HepG2 (cell line): ENCODE measurements at regions not wholly inside any gene's neighbourhood (a gene's known extent, or its start where the extent isn't known, plus 50 kb on each side); places are given as distances from the start of the nearest gene placed in this dataset.

Experiments
- ATAC-seq: fragments of 200-7000 bp; cut with Tn5 transposase; 3 replicates; pipeline ENCODE4 v1.9.1; 2020; ENCODE audit warnings: mild to moderate bottlenecking, moderate library complexity
- BruUV-seq: library from RNA; stranded (reverse); fragments of 400-500 nt; replicated peaks from 2 replicates; lab custom pipeline; 2021; lab: Mats Ljungman, UMichigan
- CTCF ChIA-PET: fragments of 300-600 bp; formaldehyde crosslinking; extraction: SDS; loops from one replicate; lab custom pipeline; 2021; ENCODE audit warnings: low total read pairs, inconsistent platforms, low intra/inter-chr PET ratio; lab: Yijun Ruan, JAX
- POLR2A ChIA-PET: fragments of 350-600 bp; sonication (Branson Sonifier 250); formaldehyde crosslinking; loops from one replicate; lab custom pipeline; 2020; ENCODE audit warnings: antibody characterized with exemption, inconsistent platforms; lab: Yijun Ruan, JAX
- DNase-seq: peaks from one replicate; pipeline ENCODE4 v3.0.0-alpha.2; 2015; ENCODE audit warnings: low spot score
- FAIRE-seq: peaks from 3 replicates; lab custom pipeline; 2011; peaks lifted over from hg19 to GRCh38; lab: Jason Lieb, UNC
- H2AFZ ChIP-seq: one replicate; pipeline ENCODE4 v1.6.1; 2011; ENCODE audit warnings: low read length, inconsistent platforms
- H3K27ac ChIP-seq: fragments of 300-600 bp; 3 replicates; pipeline ENCODE4 v1.8.0; 2011; ENCODE audit warnings: mixed run types, mild to moderate bottlenecking, mixed read lengths, low read length, inconsistent platforms; ENCODE audit not compliant: insufficient read depth; ENCODE audit errors: extremely low read length
- H3K27me3 ChIP-seq, 2 experiments: fragments of 200-600 bp in 1 of 2; 2 replicates in 1 of 2; 3 replicates in 1 of 2; pipeline versions ENCODE4 v1.6.0 to v1.8.0; 2011; ENCODE audit warnings: low read length in 2 of 2, mild to moderate bottlenecking in 2 of 2, moderate library complexity in 2 of 2, inconsistent platforms in 1 of 2; ENCODE audit not compliant: insufficient read depth in 2 of 2, control insufficient read depth in 1 of 2
- H3K36me3 ChIP-seq, 2 experiments: fragments of 200-600 bp in 1 of 2; replicated peaks in 1 of 2; 2 replicates in 1 of 2; 3 replicates in 1 of 2; pipeline versions ENCODE4 v1.5.1 to v1.8.0; 2011; ENCODE audit warnings: low read length in 2 of 2, inconsistent platforms in 1 of 2; ENCODE audit not compliant: insufficient read depth in 2 of 2, control insufficient read depth in 1 of 2
- H3K4me1 ChIP-seq: 2 replicates; pipeline ENCODE4 v1.5.1; 2012; ENCODE audit warnings: low read length, inconsistent platforms; ENCODE audit not compliant: insufficient read depth
- H3K4me2 ChIP-seq: 2 replicates; pipeline ENCODE4 v1.6.0; 2011; ENCODE audit warnings: low read depth, low read length, inconsistent platforms
- H3K4me3 ChIP-seq, 3 experiments: fragments of 200-600 bp in 1 of 3; sonication (generic), shearing (Covaris generic) in 1 of 3; replicated peaks in 1 of 3; 2 replicates each; pipeline ENCODE4 v1.5.1; 2011 to 2016; ENCODE audit warnings: low read length in 3 of 3, inconsistent platforms in 2 of 3, low read depth in 2 of 3, mild to moderate bottlenecking in 2 of 3, control low read depth in 1 of 3, mixed read lengths in 1 of 3; ENCODE audit not compliant: insufficient read depth in 1 of 3
- H3K79me2 ChIP-seq: one replicate; pipeline ENCODE4 v1.6.1; 2011; ENCODE audit warnings: low read length, inconsistent platforms; ENCODE audit not compliant: insufficient read depth
- H3K9ac ChIP-seq: 2 replicates; pipeline ENCODE4 v1.6.0; 2011; ENCODE audit warnings: mild to moderate bottlenecking, low read depth, low read length, inconsistent platforms; ENCODE audit not compliant: insufficient read depth
- H3K9me3 ChIP-seq: 2 replicates; pipeline ENCODE4 v1.5.1; 2012; ENCODE audit warnings: mild to moderate bottlenecking, low read length
- H4K20me1 ChIP-seq: 2 replicates; pipeline ENCODE4 v1.6.0; 2011; ENCODE audit warnings: inconsistent platforms, mild to moderate bottlenecking, low read length, moderate library complexity; ENCODE audit not compliant: insufficient read depth
- ATF4 ChIP-seq, 2 experiments: fragments of 450-650 bp in 1 of 2; sonication (generic) in 1 of 2; formaldehyde crosslinking; IDR thresholded peaks; 2 replicates each; pipeline versions ENCODE4 v1.5.0 to v1.8.0; 2020 to 2022; ENCODE audit warnings: mild to moderate bottlenecking in 1 of 2, missing genetic modification reagents in 1 of 2
- ATRX ChIP-seq: sonication (generic); formaldehyde crosslinking; IDR thresholded peaks from 2 replicates; pipeline ENCODE4 v1.4.0; 2020; ENCODE audit warnings: missing genetic modification reagents, borderline replicate concordance
- FOXC1 ChIP-seq: sonication (generic); formaldehyde crosslinking; IDR thresholded peaks from 2 replicates; pipeline ENCODE4 v1.8.0; 2022; ENCODE audit warnings: mild to moderate bottlenecking, missing genetic modification reagents, borderline replicate concordance
- FUBP1 ChIP-seq: sonication (generic); formaldehyde crosslinking; IDR thresholded peaks from 2 replicates; pipeline ENCODE4 v1.5.1; 2020; ENCODE audit warnings: missing genetic modification reagents, mild to moderate bottlenecking, borderline replicate concordance
- JUNB ChIP-seq: sonication (generic); formaldehyde crosslinking; IDR thresholded peaks from 2 replicates; pipeline ENCODE4 v1.8.0; 2022; ENCODE audit warnings: missing genetic modification reagents, mild to moderate bottlenecking, borderline replicate concordance
- NCOA5 ChIP-seq: sonication (generic); formaldehyde crosslinking; IDR thresholded peaks from 2 replicates; pipeline ENCODE4 v1.4.0; 2020; ENCODE audit warnings: missing genetic modification reagents
- POLR2AphosphoS5 ChIP-seq: IDR thresholded peaks from 2 replicates; pipeline ENCODE4 v1.6.1; 2012; ENCODE audit warnings: low read depth, low read length
- SRSF1 ChIP-seq: fragments of 200-400 bp; formaldehyde crosslinking; optimal IDR thresholded peaks from 2 replicates; pipeline ENCODE3; 2017; ENCODE audit warnings: mild to moderate bottlenecking, low read depth, low read length, moderate library complexity
- TBX2 ChIP-seq: sonication (generic); formaldehyde crosslinking; IDR thresholded peaks from 2 replicates; pipeline ENCODE4 v1.5.0; 2020; ENCODE audit warnings: missing genetic modification reagents, mild to moderate bottlenecking, borderline replicate concordance
- ZFP37 ChIP-seq: sonication (generic); formaldehyde crosslinking; IDR thresholded peaks from 2 replicates; pipeline ENCODE4 v1.4.0; 2020; ENCODE audit warnings: missing genetic modification reagents, borderline replicate concordance
- ZKSCAN1 ChIP-seq: fragments of 150-350 bp; IDR thresholded peaks from 2 replicates; pipeline ENCODE4 v1.6.1; 2014; ENCODE audit warnings: low read length
- ZNF207 ChIP-seq: fragments of 450-650 bp; IDR thresholded peaks from 2 replicates; pipeline ENCODE4 v1.6.1; 2016; ENCODE audit warnings: antibody characterized with exemption, borderline replicate concordance
- ZNF367 ChIP-seq: sonication (generic); formaldehyde crosslinking; IDR thresholded peaks from 2 replicates; pipeline ENCODE4 v1.4.0; 2020; ENCODE audit warnings: missing genetic modification reagents, borderline replicate concordance
- ZNF503 ChIP-seq: sonication (generic); formaldehyde crosslinking; IDR thresholded peaks from 2 replicates; pipeline ENCODE4 v1.4.0; 2020; ENCODE audit warnings: missing genetic modification reagents
- ZNF563 ChIP-seq: sonication (generic); formaldehyde crosslinking; IDR thresholded peaks from 2 replicates; pipeline ENCODE4 v1.8.0; 2022; ENCODE audit warnings: mild to moderate bottlenecking, moderate library complexity, missing genetic modification reagents
- ZNF776 ChIP-seq: sonication (generic); formaldehyde crosslinking; IDR thresholded peaks from 2 replicates; pipeline ENCODE4 v1.4.0; 2020; ENCODE audit warnings: mild to moderate bottlenecking, missing genetic modification reagents
- WGBS: methylation state at CpG from one replicate; pipeline ENCODE4 v1.1.6; 2017; ENCODE audit warnings: low lambda C conversion rate; 5-methylcytosine and 5-hydroxymethylcytosine counted together
- in situ Hi-C: cut with HindIII; loops from 2 replicates; pipeline ENCODE4 v1.10.0; 2017; ENCODE audit warnings: low pct_unique_long_range_greater_than_20kb; ENCODE audit not compliant: extremely low pct_ligation_motif_present
- intact Hi-C: fragments of 100-400 bp; cut with micrococcal nuclease; formaldehyde crosslinking; loops from one replicate; pipeline ENCODE4 v1.10.0; 2022; ENCODE audit not compliant: unreplicated experiment

- intact Hi-C loops (no loop called here), in situ Hi-C loops (no loop called here)
- H4K20me1 ChIP-seq: no peaks in the 10 kb centered on the region
- FAIRE-seq (no peak), ATAC-seq (no peak), DNase-seq (no peak)
- H3K9ac ChIP-seq: no peak overlapping the region
- H3K27me3 ChIP-seq: no peaks in the 10 kb centered on the region; a peak in 1 of 5 replicates
- no peak overlapping the region for H3K4me3 ChIP-seq
- H3K36me3 ChIP-seq: no peaks in the 10 kb centered on the region
- TF ChIP-seq ZFP37 (no peak), ZNF207 (no peak)
- H3K4me2 ChIP-seq: no peak overlapping the region
- H3K79me2 ChIP-seq: no peaks in the 10 kb centered on the region
- H3K27ac ChIP-seq: no peak overlapping the region
- CTCF ChIA-PET: no interaction called here
- H3K9me3 ChIP-seq: no peaks in the 10 kb centered on the region
- under 1% methylated on average over 5 of the region's 5 CpGs for WGBS
- BruUV-seq: no TSS peak
- H3K4me1 ChIP-seq: no peaks in the 10 kb centered on the region
- H2AFZ ChIP-seq: no peak overlapping the region
- POLR2A ChIA-PET: no interaction called here
Measured at GRCh38 chr1:232481091-232481490, 148.8 kb downstream of the SIPA1L2 start.

- H3K4me2 ChIP-seq: no peak overlapping the region
- H3K9me3 ChIP-seq: no peaks in the 10 kb centered on the region
- no peak for FAIRE-seq
- no peak overlapping the region for H2AFZ ChIP-seq
- no peaks in the 10 kb centered on the region for H3K79me2 ChIP-seq
- DNase-seq: no peak
- no peaks in the 10 kb centered on the region for H3K36me3 ChIP-seq
- no peaks in the 10 kb centered on the region for H4K20me1 ChIP-seq
- POLR2A ChIA-PET: no interaction called here
- in situ Hi-C loops (no loop called here), intact Hi-C loops (no loop called here)
- CTCF ChIA-PET: no interaction called here
- no peak for ATAC-seq
- H3K27ac ChIP-seq: no peak overlapping the region
- 15% methylated on average over 4 of the region's 6 CpGs for WGBS
- H3K27me3 ChIP-seq: no peaks in the 10 kb centered on the region
- BruUV-seq: no TSS peak
- H3K4me1 ChIP-seq: no peaks in the 10 kb centered on the region
- H3K9ac ChIP-seq: no peak overlapping the region
- H3K4me3 ChIP-seq: no peak overlapping the region
- no peak for TF ChIP-seq TBX2
- no peak for TF ChIP-seq FUBP1 (CRISPR knock-in tag)
- no peak for TF ChIP-seq SRSF1
- TF ChIP-seq ZNF367 (CRISPR knock-in tag): no peak
- TF ChIP-seq POLR2AphosphoS5: no peak
- TF ChIP-seq ZNF776 (CRISPR knock-in tag): no peak
- no peak for TF ChIP-seq ZKSCAN1
- no peak for TF ChIP-seq ZNF563 (CRISPR knock-in tag)
- no peak for TF ChIP-seq ATF4 (CRISPR knock-in tag; IDR thresholded peaks at IDR 0.05)
- no peak for TF ChIP-seq NCOA5 (CRISPR knock-in tag)
- no peak for TF ChIP-seq ATRX (CRISPR knock-in tag)
- TF ChIP-seq JUNB (CRISPR knock-in tag): no peak
- no peak for TF ChIP-seq FOXC1 (CRISPR knock-in tag)
- TF ChIP-seq ZNF503 (CRISPR knock-in tag): no peak
Measured at GRCh38 chr1:232477728-232478127, 152.2 kb downstream of the SIPA1L2 start.
